ENCODE measurements at regions not wholly inside any gene's neighbourhood (a gene's known extent, or its start where the extent isn't known, plus 50 kb on each side); places are given as distances from the start of the nearest gene placed in this dataset.

DNA sequence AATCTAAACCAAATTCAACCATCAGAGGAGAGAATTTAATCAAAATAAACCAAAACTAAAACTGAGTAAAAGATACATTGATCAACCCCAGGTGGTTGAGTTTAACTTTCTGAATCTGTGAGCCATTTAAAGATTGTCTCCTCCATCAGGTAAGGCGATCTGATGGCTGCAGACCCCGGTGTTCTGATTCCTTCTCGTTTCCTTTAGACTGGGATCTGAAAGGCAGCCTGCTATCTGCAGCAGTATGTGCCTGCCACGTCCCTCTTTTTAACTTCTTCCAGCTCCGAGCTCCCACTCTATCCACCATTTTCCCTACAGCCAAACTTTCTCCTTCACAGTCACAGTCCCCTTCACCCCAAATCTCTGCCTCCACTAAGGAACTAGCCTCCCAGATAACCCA, 66.1 kb upstream of the ARHGAP32 start:
- H3K36me3 ChIP-seq: no peaks in the 10 kb centered on the region
- TF ChIP-seq POLR2A (IDR thresholded peaks at IDR 0.05) (no peak), EP300 (IDR thresholded peaks at IDR 0.05) (no peak)
- TF ChIP-seq, protein P1, sequence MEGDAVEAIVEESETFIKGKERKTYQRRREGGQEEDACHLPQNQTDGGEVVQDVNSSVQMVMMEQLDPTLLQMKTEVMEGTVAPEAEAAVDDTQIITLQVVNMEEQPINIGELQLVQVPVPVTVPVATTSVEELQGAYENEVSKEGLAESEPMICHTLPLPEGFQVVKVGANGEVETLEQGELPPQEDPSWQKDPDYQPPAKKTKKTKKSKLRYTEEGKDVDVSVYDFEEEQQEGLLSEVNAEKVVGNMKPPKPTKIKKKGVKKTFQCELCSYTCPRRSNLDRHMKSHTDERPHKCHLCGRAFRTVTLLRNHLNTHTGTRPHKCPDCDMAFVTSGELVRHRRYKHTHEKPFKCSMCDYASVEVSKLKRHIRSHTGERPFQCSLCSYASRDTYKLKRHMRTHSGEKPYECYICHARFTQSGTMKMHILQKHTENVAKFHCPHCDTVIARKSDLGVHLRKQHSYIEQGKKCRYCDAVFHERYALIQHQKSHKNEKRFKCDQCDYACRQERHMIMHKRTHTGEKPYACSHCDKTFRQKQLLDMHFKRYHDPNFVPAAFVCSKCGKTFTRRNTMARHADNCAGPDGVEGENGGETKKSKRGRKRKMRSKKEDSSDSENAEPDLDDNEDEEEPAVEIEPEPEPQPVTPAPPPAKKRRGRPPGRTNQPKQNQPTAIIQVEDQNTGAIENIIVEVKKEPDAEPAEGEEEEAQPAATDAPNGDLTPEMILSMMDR (IDR thresholded peaks at IDR 0.05): no peak
- H3K27ac ChIP-seq: no peak overlapping the region
- peaks cover 0 to 29% (median 3%) of the 10 kb centered on the region in 4 donors for H3K4me1 ChIP-seq
- no peaks in the 10 kb centered on the region for H3K27me3 ChIP-seq
- no peaks in the 10 kb centered on the region for H3K9me3 ChIP-seq
- WGBS, 2 donors: 77 to 89% methylated on average over 5 of the region's 5 CpGs
- DNase-seq (ENCODE audit: low spot score in 2 of 2): no peak
- no peak overlapping the region for H3K4me3 ChIP-seq

- Histone ChIP-seq H3K4me3 (no peak overlapping the region), H3K27me3 (no peaks in the 10 kb centered on the region), H3K27ac (no peak overlapping the region), H3K36me3 (no peaks in the 10 kb centered on the region), H3K4me1 (peaks cover 0 to 29% (median 3%) of the 10 kb centered on the region in 4 donors), H3K9me3 (no peaks in the 10 kb centered on the region)
- no peak for DNase-seq (ENCODE audit: low spot score in 2 of 2)
- TF ChIP-seq, protein P1 (IDR thresholded peaks at IDR 0.05): no peak
- TF ChIP-seq POLR2A (IDR thresholded peaks at IDR 0.05) (no peak), EP300 (IDR thresholded peaks at IDR 0.05) (no peak)
These were observed 65.4 kb upstream of the ARHGAP32 start for GRCh38 chr11:129257512-129257911.

DNA sequence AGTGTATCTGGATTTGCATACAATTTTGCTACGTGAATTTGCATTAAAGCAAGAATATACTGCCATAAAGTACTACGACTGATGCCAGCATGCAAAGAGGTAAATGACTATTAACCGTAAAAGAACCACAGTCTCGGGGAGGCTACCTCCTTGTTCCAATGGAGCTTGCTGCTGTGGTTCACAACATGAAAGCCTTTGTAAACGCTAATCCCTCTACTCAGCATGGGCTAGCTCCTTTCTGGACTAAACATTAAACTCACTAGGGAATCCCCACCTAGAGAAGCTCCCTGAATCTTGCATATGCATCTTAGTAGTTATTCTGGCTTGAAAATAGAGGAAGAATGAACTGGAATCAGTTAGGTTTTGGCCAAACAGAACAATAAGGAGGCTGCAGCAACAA, 60.5 kb upstream of the ARHGAP32 start:
- WGBS, 2 donors: 85 to 88% methylated on average over 5 of the region's 5 CpGs
- H3K27me3 ChIP-seq: no peaks in the 10 kb centered on the region
- H3K4me3 ChIP-seq: no peak overlapping the region
- no peaks in the 10 kb centered on the region for H3K4me1 ChIP-seq
- H3K27ac ChIP-seq: no peak overlapping the region
- DNase-seq (ENCODE audit: low spot score in 2 of 2): no peak
- TF ChIP-seq, protein P1 (IDR thresholded peaks at IDR 0.05): no peak
- TF ChIP-seq POLR2A (IDR thresholded peaks at IDR 0.05) (no peak), EP300 (IDR thresholded peaks at IDR 0.05) (no peak)
- H3K9me3 ChIP-seq: no peaks in the 10 kb centered on the region
- no peaks in the 10 kb centered on the region for H3K36me3 ChIP-seq

- 84 to 85% methylated on average over 3 of the region's 3 CpGs for WGBS, 2 donors
- H3K27me3 ChIP-seq: no peaks in the 10 kb centered on the region
- H3K9me3 ChIP-seq: no peaks in the 10 kb centered on the region
- no peaks in the 10 kb centered on the region for H3K4me1 ChIP-seq
- H3K27ac ChIP-seq: no peak overlapping the region
- no peaks in the 10 kb centered on the region for H3K36me3 ChIP-seq
- no peak for TF ChIP-seq EP300 (IDR thresholded peaks at IDR 0.05)
- TF ChIP-seq, protein P1 (IDR thresholded peaks at IDR 0.05): no peak
- TF ChIP-seq POLR2A (IDR thresholded peaks at IDR 0.05): no peak
- no peak for DNase-seq (ENCODE audit: low spot score in 2 of 2)
- H3K4me3 ChIP-seq: no peak overlapping the region
These were observed 58.9 kb upstream of the ARHGAP32 start for GRCh38 chr11:129251067-129251466.

DNA sequence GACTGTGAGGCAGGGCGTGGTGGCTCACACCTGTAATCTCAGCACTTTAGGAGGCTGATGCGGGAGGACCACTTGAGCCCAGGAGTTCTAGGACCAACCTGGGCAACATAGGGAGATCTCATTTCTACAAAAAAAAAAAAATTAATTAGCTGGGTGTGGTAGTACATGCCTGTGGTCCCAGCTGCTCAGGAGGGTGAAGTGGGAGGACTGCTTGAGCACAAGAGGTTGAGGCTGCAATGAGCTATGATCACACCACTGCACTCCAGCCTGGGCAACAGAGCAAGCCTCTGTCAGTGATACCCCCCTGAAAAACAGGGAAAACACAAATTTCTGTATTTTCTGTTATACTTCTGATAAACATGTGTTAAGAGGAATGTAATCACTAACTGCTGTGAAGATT, 57.8 kb upstream of the ARHGAP32 start:
- 90 to 97% methylated on average over 2 of the region's 2 CpGs for WGBS, 2 donors
- no peak for TF ChIP-seq POLR2A (IDR thresholded peaks at IDR 0.05)
- TF ChIP-seq, protein P1 (IDR thresholded peaks at IDR 0.05): no peak
- TF ChIP-seq EP300 (IDR thresholded peaks at IDR 0.05): no peak

More for the DNA sequence above, 57.8 kb upstream of the ARHGAP32 start:
- Histone ChIP-seq H3K27me3 (no peaks in the 10 kb centered on the region), H3K4me1 (no peaks in the 10 kb centered on the region), H3K9me3 (no peaks in the 10 kb centered on the region), H3K36me3 (no peaks in the 10 kb centered on the region), H3K4me3 (no peak overlapping the region), H3K27ac (no peak overlapping the region)
- DNase-seq (ENCODE audit: low spot score in 2 of 2): no peak
